Suprapubic skin (tissue), 4 donors: ENCODE measurements at regions not wholly inside any gene's neighbourhood (a gene's known extent, or its start where the extent isn't known, plus 50 kb on each side); places are given as distances from the start of the nearest gene placed in this dataset.

ENCODE experiments used
- DNase-seq, 2 donors: peaks; one replicate each; pipeline ENCODE4 v3.0.0-alpha.2; 2019; ENCODE audit warnings: low spot score in 2 of 2
- H3K27ac ChIP-seq: fragments of 200-600 bp; sonication (generic); one replicate; pipeline ENCODE4 v1.5.1; 2019
- H3K27me3 ChIP-seq: fragments of 200-600 bp; sonication (generic); one replicate; pipeline ENCODE4 v1.5.1; 2019
- H3K36me3 ChIP-seq: fragments of 200-600 bp; sonication (generic); one replicate; pipeline ENCODE4 v1.5.1; 2019
- H3K4me1 ChIP-seq: fragments of 200-600 bp; sonication (generic); one replicate; pipeline ENCODE4 v1.5.1; 2019
- H3K4me3 ChIP-seq: fragments of 200-600 bp; sonication (generic); one replicate; pipeline ENCODE4 v1.5.1; 2019; ENCODE audit warnings: mild to moderate bottlenecking
- H3K9me3 ChIP-seq: fragments of 200-600 bp; sonication (generic); one replicate; pipeline ENCODE4 v1.5.1; 2019
- CTCF ChIP-seq, 2 donors: fragments of 200-600 bp in 1 of 2; fragments of 450-650 bp in 1 of 2; sonication (generic) in 1 of 2; IDR thresholded peaks; one replicate each; pipeline ENCODE4 v1.5.1; 2016 to 2019; ENCODE audit warnings: antibody characterized with exemption in 2 of 2, mild to moderate bottlenecking in 1 of 2, moderate library complexity in 1 of 2
- EP300 ChIP-seq: sonication (generic); formaldehyde crosslinking; IDR thresholded peaks from one replicate; pipeline ENCODE4 v1.6.1; 2017; ENCODE audit warnings: antibody characterized with exemption
- POLR2A ChIP-seq, 2 donors: fragments of 450-650 bp; IDR thresholded peaks; one replicate each; pipeline ENCODE4 v1.6.1; 2017; ENCODE audit warnings: antibody characterized with exemption in 2 of 2, mild to moderate bottlenecking in 2 of 2, moderate library complexity in 2 of 2
- POLR2AphosphoS5 ChIP-seq, 3 donors: sonication (generic); formaldehyde crosslinking; IDR thresholded peaks; one replicate each; pipeline ENCODE4 v1.6.1; 2017; ENCODE audit warnings: antibody characterized with exemption in 3 of 3
- WGBS: methylation state at CpG from one replicate; pipeline ENCODE4 v1.1.5; 2018; 5-methylcytosine and 5-hydroxymethylcytosine counted together

GRCh38 chr1:243931957-243932356 is 81.9 kb upstream of the AKT3 start:
- H3K27me3 ChIP-seq: peaks cover 19% of the 10 kb centered on the region
- no peak overlapping the region for H3K4me3 ChIP-seq
- no peaks in the 10 kb centered on the region for H3K4me1 ChIP-seq
- H3K9me3 ChIP-seq: peaks cover 4% of the 10 kb centered on the region
- no peak for DNase-seq
- TF ChIP-seq EP300 (no peak), POLR2A (IDR thresholded peaks at IDR 0.05) (no peak), POLR2AphosphoS5 (IDR thresholded peaks at IDR 0.05) (no peak), CTCF (IDR thresholded peaks at IDR 0.05) (no peak)
- H3K36me3 ChIP-seq: no peaks in the 10 kb centered on the region
- WGBS: 92% methylated on average over 4 of the region's 4 CpGs
- H3K27ac ChIP-seq: no peak overlapping the region

GRCh38 chr1:243930822-243931671 is 81.0 kb upstream of the AKT3 start:
- Histone ChIP-seq H3K9me3 (peaks cover 4% of the 10 kb centered on the region), H3K36me3 (no peaks in the 10 kb centered on the region), H3K4me3 (no peak overlapping the region), H3K27ac (no peak overlapping the region), H3K27me3 (peaks cover 21% of the 10 kb centered on the region), H3K4me1 (no peaks in the 10 kb centered on the region)
- WGBS: 19% methylated on average over 11 of the region's 24 CpGs
- TF ChIP-seq EP300 (no peak), CTCF (IDR thresholded peaks at IDR 0.05) (no peak), POLR2A (IDR thresholded peaks at IDR 0.05) (no peak), POLR2AphosphoS5 (IDR thresholded peaks at IDR 0.05) (no peak)
- no peak for DNase-seq

GRCh38 chr1:243927381-243927780 is 77.3 kb upstream of the AKT3 start:
- WGBS: 83% methylated on average over 2 of the region's 2 CpGs
- Histone ChIP-seq H3K9me3 (no peaks in the 10 kb centered on the region), H3K4me1 (no peaks in the 10 kb centered on the region), H3K27me3 (peaks cover 12% of the 10 kb centered on the region), H3K4me3 (no peak overlapping the region), H3K27ac (no peak overlapping the region), H3K36me3 (no peaks in the 10 kb centered on the region)
- DNase-seq: no peak
- TF ChIP-seq POLR2A (IDR thresholded peaks at IDR 0.05): no peak
- TF ChIP-seq EP300: no peak
- TF ChIP-seq CTCF (IDR thresholded peaks at IDR 0.05): no peak
- TF ChIP-seq POLR2AphosphoS5 (IDR thresholded peaks at IDR 0.05): no peak

GRCh38 chr1:243926803-243927245 is 76.8 kb upstream of the AKT3 start:
- no peak overlapping the region for H3K27ac ChIP-seq
- H3K9me3 ChIP-seq: no peaks in the 10 kb centered on the region
- no peaks in the 10 kb centered on the region for H3K36me3 ChIP-seq
- H3K4me3 ChIP-seq: no peak overlapping the region
- no peaks in the 10 kb centered on the region for H3K4me1 ChIP-seq
- no peak for DNase-seq
- peaks cover 6% of the 10 kb centered on the region for H3K27me3 ChIP-seq
- WGBS: 54% methylated on average over 6 of the region's 6 CpGs
- TF ChIP-seq EP300 (no peak), POLR2A (IDR thresholded peaks at IDR 0.05) (no peak), CTCF (IDR thresholded peaks at IDR 0.05) (no peak), POLR2AphosphoS5 (IDR thresholded peaks at IDR 0.05) (no peak)

GRCh38 chr1:243926299-243926698 is 76.3 kb upstream of the AKT3 start:
- Histone ChIP-seq H3K4me1 (no peaks in the 10 kb centered on the region), H3K27me3 (peaks cover 2% of the 10 kb centered on the region), H3K4me3 (no peak overlapping the region), H3K27ac (no peak overlapping the region), H3K36me3 (no peaks in the 10 kb centered on the region), H3K9me3 (no peaks in the 10 kb centered on the region)
- WGBS: 87% methylated on average over 8 of the region's 8 CpGs
- TF ChIP-seq POLR2A (IDR thresholded peaks at IDR 0.05) (no peak), EP300 (no peak), CTCF (IDR thresholded peaks at IDR 0.05) (no peak), POLR2AphosphoS5 (IDR thresholded peaks at IDR 0.05) (no peak)
- no peak for DNase-seq
